CMK (cell line): ENCODE measurements at regions not wholly inside any gene's neighbourhood (a gene's known extent, or its start where the extent isn't known, plus 50 kb on each side); places are given as distances from the start of the nearest gene placed in this dataset.

Experiments
- DNase-seq: peaks from one replicate; pipeline ENCODE4 v3.0.0-alpha.2; 2010; ENCODE audit warnings: low read depth

DNA sequence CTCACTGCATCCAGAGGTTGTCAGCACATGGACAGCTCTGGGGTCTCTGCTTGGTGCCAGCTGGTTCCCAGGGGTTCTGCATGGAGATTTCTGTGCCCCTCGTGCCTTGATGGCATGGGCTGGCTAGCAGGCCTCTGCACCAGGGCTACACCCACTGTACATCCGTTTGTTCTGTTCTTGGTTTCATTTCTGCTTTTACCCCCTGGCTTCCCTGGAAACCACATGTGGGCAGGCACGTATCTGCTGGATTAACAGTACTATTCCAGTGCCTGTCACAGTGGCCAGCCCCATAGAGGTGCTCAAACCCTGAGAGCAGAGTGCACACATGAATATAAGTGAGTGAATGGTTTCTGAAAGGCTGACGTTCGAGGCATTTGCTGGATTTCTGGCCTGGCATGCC is 207.2 kb upstream of the GPR26 start:
- no peak for DNase-seq

GRCh38 chr10:123459371-123460091 is 206.6 kb upstream of the GPR26 start:
- no peak for DNase-seq

- DNase-seq = no peak
These were observed 203.9 kb upstream of the GPR26 start for GRCh38 chr10:123462246-123462645.

- DNase-seq = no peak
These were observed 203.4 kb upstream of the GPR26 start for GRCh38 chr10:123462756-123463155.

GRCh38 chr10:123463181-123463580 is 203.0 kb upstream of the GPR26 start:
- DNase-seq = no peak

DNA sequence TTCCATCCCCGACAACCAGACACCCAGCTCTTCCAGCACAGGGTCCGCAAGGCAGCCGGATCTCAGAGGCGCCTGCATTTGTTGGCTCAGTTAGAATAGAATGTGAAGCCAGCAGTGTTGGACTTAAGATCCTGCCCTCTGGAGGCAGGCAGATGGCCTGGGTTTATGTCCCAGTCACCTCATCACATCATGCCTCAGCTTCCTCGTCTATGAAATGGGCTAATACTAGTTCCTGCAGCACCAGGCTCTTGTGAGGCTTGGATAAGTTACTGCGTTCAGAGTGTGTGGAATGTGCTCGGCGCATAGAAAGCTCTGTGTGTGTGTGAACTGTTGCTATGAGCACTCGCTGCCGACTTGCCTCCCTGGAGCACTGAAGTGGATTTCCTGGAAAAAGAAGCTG is 202.5 kb upstream of the GPR26 start:
- DNase-seq = no peak

DNA sequence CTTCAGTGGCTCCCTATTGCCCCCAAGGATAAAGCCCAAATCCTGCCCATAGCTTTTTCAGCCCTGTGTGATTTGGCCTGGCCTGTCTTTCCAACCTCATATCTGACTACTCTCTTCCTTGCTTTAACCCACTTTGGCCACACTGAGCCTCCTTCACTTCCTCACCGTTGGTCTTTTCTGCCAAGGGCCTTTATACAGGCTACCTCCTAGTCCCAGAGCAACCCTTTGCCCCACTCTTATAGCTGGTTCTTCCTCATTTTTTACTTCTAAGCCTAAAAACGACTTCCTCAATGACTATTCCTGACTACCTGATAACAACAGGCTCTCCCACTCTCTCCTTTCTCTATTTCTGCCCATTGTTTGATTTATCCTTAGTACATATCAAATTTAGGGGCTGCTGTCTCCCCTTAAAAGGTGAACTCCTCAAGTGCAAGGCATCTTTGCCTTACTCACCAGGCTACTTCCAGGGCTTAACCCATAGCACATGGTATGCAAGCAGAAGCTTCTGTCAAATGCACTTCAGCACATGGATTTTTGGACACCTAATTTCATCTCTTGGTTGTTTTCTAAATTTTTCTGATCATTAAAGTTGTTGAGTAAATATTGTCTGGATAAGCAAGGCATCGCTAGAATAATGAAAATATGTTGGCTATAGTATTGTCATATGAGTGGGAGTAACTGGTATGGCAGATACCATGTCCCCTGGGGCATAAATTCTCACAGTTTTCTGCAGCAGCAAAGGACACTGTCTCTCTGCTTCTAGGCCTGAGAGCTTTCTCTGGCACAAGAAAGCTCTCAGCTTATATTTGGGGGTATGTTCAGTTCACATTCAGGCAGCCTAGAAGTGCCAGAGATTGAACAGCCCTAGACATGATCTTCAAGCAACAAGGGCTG is 201.5 kb upstream of the GPR26 start:
- DNase-seq = no peak

- no peak for DNase-seq
These were observed 195.7 kb upstream of the GPR26 start for GRCh38 chr10:123470336-123470921.

GRCh38 chr10:123471811-123472210 is 194.3 kb upstream of the GPR26 start:
- DNase-seq = no peak

- no peak for DNase-seq
These were observed 193.5 kb upstream of the GPR26 start for GRCh38 chr10:123472606-123473005.

- DNase-seq = no peak
These were observed 191.5 kb upstream of the GPR26 start for GRCh38 chr10:123474700-123475099.

DNA sequence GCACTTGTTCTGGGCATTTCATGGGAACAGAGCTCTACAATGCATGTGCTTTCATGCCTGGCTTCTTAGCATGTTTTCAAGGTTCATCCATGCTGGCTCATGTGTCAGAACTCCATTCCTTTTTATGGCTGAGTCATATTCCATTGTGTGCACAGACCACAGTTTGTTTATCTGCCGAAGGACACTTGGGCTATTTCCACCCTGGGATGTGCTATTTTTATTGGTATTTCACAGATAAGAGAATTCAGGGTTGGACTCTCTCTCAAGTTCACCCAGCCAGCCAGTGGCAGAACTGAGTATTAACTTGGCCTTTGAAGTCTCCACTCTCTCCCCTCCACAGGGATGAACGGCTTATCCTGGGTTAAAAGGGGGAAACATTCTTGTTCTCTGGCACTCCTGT is 190.7 kb upstream of the GPR26 start:
- no peak for DNase-seq

DNA sequence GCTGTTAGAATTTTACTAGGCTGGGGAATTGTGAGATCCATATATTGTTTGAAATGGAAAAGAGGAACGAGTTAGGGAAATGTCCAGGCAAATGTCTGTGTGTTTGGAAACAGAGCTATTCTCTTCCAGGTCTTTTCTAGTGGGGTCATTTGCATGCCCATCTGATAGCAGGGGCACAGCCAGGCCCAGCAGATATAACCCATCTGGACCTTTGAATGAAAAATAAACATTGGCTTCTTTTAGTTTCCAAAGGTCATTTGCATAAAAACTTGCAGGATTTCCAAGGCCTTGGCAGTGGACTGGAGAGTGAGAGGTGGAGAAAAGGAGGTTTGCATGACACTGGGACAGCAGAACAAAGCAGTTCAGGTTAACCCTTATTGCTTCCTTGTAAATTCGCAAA is 188.0 kb upstream of the GPR26 start:
- no peak for DNase-seq

DNA sequence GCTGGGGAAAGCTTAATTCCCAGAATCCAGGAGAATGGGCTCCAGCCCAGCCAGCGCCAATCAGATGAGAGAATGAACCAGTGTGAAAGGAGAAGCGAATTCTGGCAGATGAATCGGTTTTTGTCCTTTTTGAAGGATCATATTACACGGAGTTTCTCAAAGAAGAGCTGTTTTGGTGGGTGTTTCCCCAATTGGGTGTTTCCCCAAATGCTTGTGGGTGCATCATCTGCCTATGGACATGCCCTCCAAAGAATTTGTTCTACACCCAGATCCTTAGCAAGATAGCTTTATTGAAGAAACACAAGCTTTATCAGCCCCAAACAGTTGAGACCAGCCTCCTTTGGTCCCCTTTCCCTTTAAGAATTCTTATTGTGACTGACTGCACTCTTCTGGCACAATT is 186.5 kb upstream of the GPR26 start:
- no peak for DNase-seq

GRCh38 chr10:123480344-123480743 is 185.8 kb upstream of the GPR26 start:
- DNase-seq = no peak

DNA sequence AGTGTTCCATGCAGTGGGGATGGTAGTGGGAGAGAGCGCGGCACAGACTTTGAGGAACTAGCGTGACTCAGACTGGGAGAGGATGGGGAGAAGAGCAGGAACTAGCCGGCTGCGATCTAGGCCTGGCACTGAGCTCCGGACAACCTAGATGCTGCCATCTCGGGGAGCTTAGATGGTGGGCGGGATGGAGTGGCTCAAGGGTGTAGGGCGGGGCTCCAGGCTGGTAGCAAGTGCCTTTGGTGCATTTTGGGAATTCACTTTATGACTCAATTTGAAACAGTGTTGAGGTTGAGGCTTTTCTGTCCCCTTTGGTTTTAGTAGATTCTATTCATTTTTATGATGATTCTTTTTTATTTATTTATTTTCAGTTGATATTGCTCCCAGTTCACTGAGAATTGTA is 185.3 kb upstream of the GPR26 start:
- DNase-seq = no peak

DNA sequence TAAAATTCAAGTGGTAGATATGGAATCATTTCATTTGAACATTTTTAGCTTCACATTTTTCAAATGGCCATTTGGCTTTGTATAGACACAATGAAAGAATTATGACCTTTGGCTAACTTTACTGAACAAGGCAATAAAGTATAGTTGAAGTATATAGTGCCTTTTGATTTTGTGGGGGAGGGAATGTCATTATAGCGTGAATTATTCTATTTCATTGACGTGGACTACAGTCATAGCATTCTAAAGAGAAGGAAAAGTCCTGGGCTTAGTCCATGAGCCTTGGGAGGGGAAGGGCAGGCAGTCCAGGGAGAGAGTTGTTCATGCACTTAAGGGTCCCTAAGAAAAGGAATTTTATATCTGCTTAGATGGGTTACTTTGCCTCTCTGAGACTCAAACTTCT is 181.4 kb upstream of the GPR26 start:
- no peak for DNase-seq

GRCh38 chr10:123485341-123485960 is 180.7 kb upstream of the GPR26 start:
- DNase-seq = no peak

DNA sequence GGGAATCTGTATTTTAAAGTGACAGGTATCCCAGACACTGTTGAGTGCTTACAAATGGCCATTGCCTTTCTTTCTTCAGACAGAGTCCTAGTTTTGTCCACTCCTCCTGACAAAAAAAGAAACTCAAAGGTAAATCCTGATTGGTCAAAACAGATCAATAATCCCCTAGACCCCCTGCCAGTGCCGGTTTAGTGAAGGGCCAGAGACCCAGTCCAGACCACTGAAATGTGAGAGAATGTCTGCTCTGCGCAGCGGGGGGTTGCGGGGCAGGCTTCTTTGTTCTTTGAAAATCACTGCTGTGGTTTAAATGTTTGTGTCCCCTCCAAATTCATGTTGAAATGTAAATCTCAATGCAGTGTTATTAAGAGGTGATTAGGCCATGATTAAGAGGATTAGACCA is 177.7 kb upstream of the GPR26 start:
- no peak for DNase-seq

GRCh38 chr10:123491364-123491763 is 174.8 kb upstream of the GPR26 start:
- DNase-seq = no peak

GRCh38 chr10:123492016-123492415 is 174.1 kb upstream of the GPR26 start:
- DNase-seq = no peak

DNA sequence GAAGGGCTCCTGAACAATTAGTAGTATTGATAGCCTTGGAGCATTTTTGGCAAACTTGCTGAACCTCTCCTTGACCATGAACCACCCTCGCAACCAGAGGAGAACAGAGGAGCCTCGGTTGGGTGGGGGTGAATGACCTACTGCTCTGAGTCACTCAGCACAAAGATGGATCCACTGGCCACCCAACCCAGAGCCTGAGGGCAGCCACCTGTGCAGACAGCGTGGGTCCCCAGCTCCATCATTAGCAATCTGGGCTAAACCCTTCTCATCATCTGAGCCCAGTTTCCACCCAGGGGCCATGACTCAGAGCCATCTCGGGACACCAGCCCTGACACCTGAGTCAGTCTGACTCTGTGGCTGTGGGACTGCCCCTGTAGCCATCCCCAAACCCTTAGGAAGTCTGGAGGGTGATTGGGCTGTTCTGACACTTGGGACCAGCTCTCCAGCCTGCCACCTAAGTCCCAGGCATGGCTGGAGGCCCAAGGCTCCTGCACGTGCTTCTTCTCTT is 171.8 kb upstream of the GPR26 start:
- no peak for DNase-seq
